Activated CD4-positive, alpha-beta T cell treated with anti-CD3 and anti-CD28 coated beads for 36 hours (primary cell): ENCODE measurements at regions not wholly inside any gene's neighbourhood (a gene's known extent, or its start where the extent isn't known, plus 50 kb on each side); places are given as distances from the start of the nearest gene placed in this dataset.

ENCODE experiments used
- ATAC-seq: fragments of 200-7000 bp; cut with Tn5 transposase; one replicate; pipeline ENCODE4 v1.10.0; 2021; ENCODE audit warnings: mild to moderate bottlenecking, moderate library complexity
- CTCF ChIA-PET: fragments of 350-600 bp; sonication (Branson Sonifier 250); formaldehyde crosslinking; loops from one replicate; lab custom pipeline; 2021; ENCODE audit warnings: antibody characterized with exemption; lab: Charles Lee
- POLR2A ChIA-PET: fragments of 350-600 bp; sonication (Branson Sonifier 250); formaldehyde crosslinking; loops from one replicate; lab custom pipeline; 2021; ENCODE audit warnings: antibody characterized with exemption, inconsistent platforms; lab: Charles Lee
- DNase-seq: peaks from one replicate; pipeline ENCODE4 v3.0.0-alpha.2; 2020
- H3K27ac Mint-ChIP-seq: one replicate; pipeline ENCODE4 v1.8.0; 2021; ENCODE audit warnings: mixed read lengths
- H3K27me3 Mint-ChIP-seq: one replicate; pipeline ENCODE4 v1.8.0; 2021; ENCODE audit warnings: mixed read lengths
- H3K36me3 Mint-ChIP-seq: one replicate; pipeline ENCODE4 v1.8.0; 2021; ENCODE audit warnings: low read depth, mixed read lengths
- H3K4me1 Mint-ChIP-seq: one replicate; pipeline ENCODE4 v1.8.0; 2021; ENCODE audit warnings: mixed read lengths
- H3K4me3 Mint-ChIP-seq: one replicate; pipeline ENCODE4 v1.8.0; 2021; ENCODE audit warnings: mild to moderate bottlenecking, moderate library complexity, mixed read lengths
- H3K9me3 Mint-ChIP-seq: one replicate; pipeline ENCODE4 v1.8.0; 2021; ENCODE audit warnings: low read depth, mixed read lengths
- intact Hi-C, 2 experiments: fragments of 100-400 bp; cut with DNase I in 1 of 2; cut with micrococcal nuclease in 1 of 2; formaldehyde crosslinking; loops; one replicate each; pipeline versions ENCODE4 v1.14.2 to v1.15.1; 2022 to 2024; cut with DNase I, micrococcal nuclease

DNA sequence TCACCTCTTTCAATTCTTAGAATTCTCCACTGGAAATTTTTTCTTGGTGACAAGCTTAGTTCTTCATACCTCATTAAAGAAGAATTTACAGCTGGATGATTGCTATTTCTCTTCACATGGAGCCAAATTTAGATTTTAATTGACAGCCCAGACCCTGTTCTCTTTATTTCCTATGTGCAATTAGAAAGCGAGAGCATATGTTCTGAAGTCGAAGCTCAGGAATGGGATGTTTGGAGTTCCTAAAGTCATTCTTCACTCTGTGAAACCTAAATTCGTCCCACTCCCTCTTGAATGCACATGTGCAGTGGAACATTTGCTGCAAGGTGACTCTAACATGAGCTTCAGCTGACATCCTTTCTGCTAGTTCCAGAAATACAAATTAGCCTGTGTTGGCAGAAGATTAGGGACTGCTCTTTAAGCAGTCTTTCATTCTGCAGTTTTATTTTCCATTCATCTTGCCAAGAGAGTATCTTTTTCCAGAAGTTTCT lies 129.3 kb upstream of the KCNJ16 start:
- Mint-ChIP-seq H3K27ac (no peak overlapping the region), H3K9me3 (no peaks in the 10 kb centered on the region), H3K36me3 (no peaks in the 10 kb centered on the region), H3K4me3 (no peak overlapping the region), H3K4me1 (no peaks in the 10 kb centered on the region), H3K27me3 (no peaks in the 10 kb centered on the region)
- no peak for DNase-seq
- POLR2A ChIA-PET = interaction anchor here (0.8 kb wide), 1 partner anchor 14 kb away, joined by 3 read pairs; no protein-coding TSS in a partner anchor
- no peak for ATAC-seq
- CTCF ChIA-PET = interaction anchor here (1.5 kb wide), 1 partner anchor 420 kb away, joined by 4 read pairs; no protein-coding TSS in a partner anchor
- intact Hi-C loops = no loop called here

DNA sequence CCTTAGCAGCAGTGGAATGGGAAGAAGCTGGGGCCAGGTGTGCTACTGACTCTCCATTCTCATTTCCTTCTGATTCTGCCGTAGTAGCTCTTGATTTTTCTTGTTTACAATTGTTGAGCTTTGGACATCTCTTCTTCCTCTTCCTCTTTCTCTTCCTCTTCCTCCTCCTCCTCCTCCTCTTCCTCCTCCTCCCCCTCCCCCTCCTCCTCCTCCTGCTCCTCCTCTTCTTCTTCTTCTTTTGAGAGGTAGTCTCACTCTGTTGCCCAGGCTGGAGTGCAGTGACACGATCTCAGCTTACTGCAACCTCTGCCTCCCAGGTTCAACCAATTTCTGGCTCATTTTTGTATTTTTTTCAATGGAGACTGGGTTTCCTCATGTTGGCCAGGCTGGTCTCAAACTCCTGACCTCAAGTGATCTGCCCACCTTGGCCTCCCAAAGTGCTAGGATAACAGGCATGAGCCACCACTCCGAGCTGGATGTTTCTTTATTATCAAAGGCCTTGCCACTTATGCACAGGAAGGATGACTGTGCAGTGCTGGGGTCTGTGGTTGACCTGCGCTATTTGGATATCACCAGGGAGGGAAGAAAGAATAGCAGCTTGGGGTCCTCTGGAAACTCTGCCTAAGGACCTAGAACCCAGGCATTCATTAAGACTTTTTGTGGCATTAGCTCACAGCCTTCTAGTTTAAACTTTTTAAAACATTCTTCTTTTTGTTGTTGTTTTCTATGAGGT lies 127.8 kb upstream of the KCNJ16 start:
- ChIA-PET CTCF (interaction anchor here (1.5 kb wide), 1 partner anchor 421 kb away, joined by 4 read pairs; no protein-coding TSS in a partner anchor), POLR2A (no interaction called here)
- Mint-ChIP-seq H3K4me1 (no peaks in the 10 kb centered on the region), H3K9me3 (no peaks in the 10 kb centered on the region), H3K27ac (no peak overlapping the region), H3K36me3 (no peaks in the 10 kb centered on the region), H3K4me3 (no peak overlapping the region), H3K27me3 (no peaks in the 10 kb centered on the region)
- intact Hi-C loops = no loop called here
- ATAC-seq (no peak), DNase-seq (no peak)

- H3K4me1 Mint-ChIP-seq = no peaks in the 10 kb centered on the region
- H3K27ac Mint-ChIP-seq = no peak overlapping the region
- H3K27me3 Mint-ChIP-seq = no peaks in the 10 kb centered on the region
- ChIA-PET POLR2A (no interaction called here), CTCF (interaction anchor here (1.0 kb wide), 1 partner anchor 302 kb away, joined by 3 read pairs; no protein-coding TSS in a partner anchor)
- no peak for ATAC-seq
- no peak for DNase-seq
- H3K36me3 Mint-ChIP-seq = no peaks in the 10 kb centered on the region
- H3K4me3 Mint-ChIP-seq = no peak overlapping the region
- intact Hi-C loops = no loop called here
- no peaks in the 10 kb centered on the region for H3K9me3 Mint-ChIP-seq
Observed at GRCh38 chr17:69948406-69948805, 126.6 kb upstream of the KCNJ16 start.

DNA sequence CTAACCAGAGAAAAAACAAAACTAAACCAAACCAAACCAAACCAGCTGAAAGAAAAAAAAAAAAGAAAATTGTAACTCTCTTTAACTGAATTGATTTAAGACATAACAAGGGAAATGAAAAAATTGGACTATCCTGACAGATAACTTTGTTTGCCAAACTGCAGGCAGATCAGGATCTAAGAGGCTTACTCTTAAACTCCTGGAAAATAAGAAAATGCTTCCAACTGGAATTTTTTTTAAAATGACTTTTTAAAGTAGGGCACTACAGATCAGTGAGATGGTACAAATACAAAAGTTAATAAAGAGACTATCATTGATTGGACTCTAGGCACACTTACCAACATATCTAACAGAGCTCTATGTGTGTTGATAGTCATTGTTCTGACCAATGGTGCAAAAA lies 125.5 kb upstream of the KCNJ16 start:
- CTCF ChIA-PET = no interaction called here
- no peaks in the 10 kb centered on the region for H3K9me3 Mint-ChIP-seq
- H3K27ac Mint-ChIP-seq = no peak overlapping the region
- DNase-seq = no peak
- H3K4me3 Mint-ChIP-seq = no peak overlapping the region
- H3K4me1 Mint-ChIP-seq = no peaks in the 10 kb centered on the region
- POLR2A ChIA-PET = no interaction called here
- no peaks in the 10 kb centered on the region for H3K36me3 Mint-ChIP-seq
- no peak for ATAC-seq
- H3K27me3 Mint-ChIP-seq = no peaks in the 10 kb centered on the region
- intact Hi-C loops = no loop called here

- no peak for DNase-seq
- no peaks in the 10 kb centered on the region for H3K4me1 Mint-ChIP-seq
- H3K4me3 Mint-ChIP-seq = no peak overlapping the region
- no peak overlapping the region for H3K27ac Mint-ChIP-seq
- no peaks in the 10 kb centered on the region for H3K36me3 Mint-ChIP-seq
- no peaks in the 10 kb centered on the region for H3K27me3 Mint-ChIP-seq
- ATAC-seq = no peak
- ChIA-PET POLR2A (no interaction called here), CTCF (no interaction called here)
- H3K9me3 Mint-ChIP-seq = no peaks in the 10 kb centered on the region
- intact Hi-C loops = no loop called here
Observed at GRCh38 chr17:69949973-69950695, 124.9 kb upstream of the KCNJ16 start.

- Mint-ChIP-seq H3K4me1 (no peaks in the 10 kb centered on the region), H3K27ac (no peak overlapping the region), H3K9me3 (no peaks in the 10 kb centered on the region), H3K4me3 (no peak overlapping the region), H3K27me3 (no peaks in the 10 kb centered on the region), H3K36me3 (no peaks in the 10 kb centered on the region)
- ChIA-PET CTCF (no interaction called here), POLR2A (no interaction called here)
- intact Hi-C loops = no loop called here
- DNase-seq (no peak), ATAC-seq (no peak)
Observed at GRCh38 chr17:69950701-69951418, 124.2 kb upstream of the KCNJ16 start.

DNA sequence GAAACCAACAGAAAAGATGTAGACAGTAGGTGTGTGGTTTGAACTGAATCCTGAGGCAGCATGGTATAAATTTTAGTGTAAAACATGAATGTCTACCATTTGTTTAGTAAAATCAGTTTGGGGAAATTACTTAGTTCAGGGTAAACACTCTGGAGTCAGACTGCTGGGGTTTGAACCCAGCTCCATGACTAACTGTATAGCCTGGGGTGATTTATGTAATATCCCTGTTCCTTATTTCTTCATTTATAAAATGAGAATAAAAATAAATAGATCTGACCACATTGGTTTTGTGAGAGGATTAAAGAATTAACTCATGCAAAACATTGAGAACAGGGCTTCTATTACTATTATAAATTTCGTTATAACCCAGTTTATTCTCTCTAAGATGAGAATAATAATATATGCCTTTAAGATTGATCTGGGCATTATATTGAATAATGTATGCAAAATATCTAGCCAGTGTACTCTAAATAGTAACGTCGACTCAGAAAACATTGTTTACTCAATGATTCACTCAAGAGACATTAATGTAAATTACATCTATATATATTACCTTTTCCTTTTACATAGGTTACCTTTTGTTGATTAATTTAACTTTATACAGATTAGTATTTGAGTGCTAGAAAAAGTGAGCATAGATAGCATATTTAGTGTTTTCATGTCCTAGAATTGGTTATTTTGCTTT lies 120.6 kb upstream of the KCNJ16 start:
- Mint-ChIP-seq H3K36me3 (no peaks in the 10 kb centered on the region), H3K9me3 (no peaks in the 10 kb centered on the region)

GRCh38 chr17:69958063-69958462 lies 117.0 kb upstream of the KCNJ16 start:
- DNase-seq (no peak), ATAC-seq (no peak)
- intact Hi-C loops = no loop called here
- Mint-ChIP-seq H3K27ac (no peak overlapping the region), H3K4me1 (no peaks in the 10 kb centered on the region), H3K4me3 (no peak overlapping the region), H3K36me3 (no peaks in the 10 kb centered on the region), H3K27me3 (no peaks in the 10 kb centered on the region), H3K9me3 (no peaks in the 10 kb centered on the region)
- POLR2A ChIA-PET = no interaction called here
- CTCF ChIA-PET = no interaction called here

More for the DNA sequence above, 120.6 kb upstream of the KCNJ16 start:
- Mint-ChIP-seq H3K27me3 (no peaks in the 10 kb centered on the region), H3K4me1 (no peaks in the 10 kb centered on the region), H3K4me3 (no peak overlapping the region), H3K27ac (no peak overlapping the region)
- DNase-seq (no peak), ATAC-seq (no peak)
- CTCF ChIA-PET = no interaction called here
- POLR2A ChIA-PET = no interaction called here
- intact Hi-C loops = no loop called here

- Mint-ChIP-seq H3K27ac (no peak overlapping the region), H3K36me3 (no peaks in the 10 kb centered on the region), H3K9me3 (no peaks in the 10 kb centered on the region), H3K4me3 (no peak overlapping the region), H3K4me1 (no peaks in the 10 kb centered on the region), H3K27me3 (no peaks in the 10 kb centered on the region)
- intact Hi-C loops = no loop called here
- no peak for ATAC-seq
- no peak for DNase-seq
- ChIA-PET POLR2A (no interaction called here), CTCF (no interaction called here)
Observed at GRCh38 chr17:69959283-69959682, 115.7 kb upstream of the KCNJ16 start.

DNA sequence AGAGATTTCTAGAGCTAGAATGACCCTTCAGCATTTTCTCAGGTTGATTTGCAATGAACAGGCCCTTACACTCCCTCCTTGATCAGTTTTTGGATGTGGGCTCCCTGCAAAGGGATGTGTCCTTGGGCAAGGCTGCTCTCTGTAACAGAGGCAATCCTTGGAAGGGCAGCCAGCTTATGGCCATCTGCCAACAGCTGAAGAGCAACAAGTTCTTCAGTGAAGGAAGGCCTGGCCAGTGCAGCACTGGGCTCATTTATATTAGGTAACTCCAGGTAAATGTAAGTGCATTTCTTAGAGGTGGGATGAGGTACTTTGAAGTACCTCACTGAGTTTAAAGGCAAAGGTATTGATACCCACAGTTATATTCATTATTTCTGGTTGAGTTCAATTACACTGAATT lies 114.3 kb upstream of the KCNJ16 start:
- no peak overlapping the region for H3K27ac Mint-ChIP-seq
- no peaks in the 10 kb centered on the region for H3K9me3 Mint-ChIP-seq
- CTCF ChIA-PET = interaction anchor here (0.6 to 1.0 kb wide), 2 partner anchors 8 to 706 kb away, joined by 3 read pairs; no protein-coding TSS in a partner anchor
- intact Hi-C loops = no loop called here
- no peaks in the 10 kb centered on the region for H3K27me3 Mint-ChIP-seq
- POLR2A ChIA-PET = no interaction called here
- ATAC-seq = no peak
- H3K36me3 Mint-ChIP-seq = no peaks in the 10 kb centered on the region
- no peak for DNase-seq
- H3K4me1 Mint-ChIP-seq = no peaks in the 10 kb centered on the region
- no peak overlapping the region for H3K4me3 Mint-ChIP-seq

GRCh38 chr17:69961501-69962145 lies 113.4 kb upstream of the KCNJ16 start:
- ChIA-PET POLR2A (no interaction called here), CTCF (interaction anchor here (0.7 kb wide), 1 partner anchor 10 kb away, joined by 3 read pairs; no protein-coding TSS in a partner anchor)
- ATAC-seq = no peak
- Mint-ChIP-seq H3K9me3 (no peaks in the 10 kb centered on the region), H3K4me1 (no peaks in the 10 kb centered on the region), H3K27ac (no peak overlapping the region), H3K36me3 (no peaks in the 10 kb centered on the region), H3K27me3 (no peaks in the 10 kb centered on the region), H3K4me3 (no peak overlapping the region)
- intact Hi-C loops = no loop called here
- DNase-seq = no peak
